ENCODE measurements at regions not wholly inside any gene's neighbourhood (a gene's known extent, or its start where the extent isn't known, plus 50 kb on each side); places are given as distances from the start of the nearest gene placed in this dataset.
A peak's percentile ranks its signal among the peaks of the same experiment; 100 is the strongest.

- no peaks in the 10 kb centered on the region for H3K4me1 ChIP-seq (ENCODE audit: control insufficient read depth, insufficient read depth, low read length)
- H3K27ac ChIP-seq (ENCODE audit: low read depth, low read length), result no peak overlapping the region
- no peak overlapping the region for H3K4me3 ChIP-seq (ENCODE audit: low read depth, low read length)
- H3K36me3 ChIP-seq (ENCODE audit: control insufficient read depth, insufficient read depth, low read length), result no peaks in the 10 kb centered on the region
- no CpG with 5 or more reads among the region's 5 CpGs for WGBS (ENCODE audit: insufficient coverage)
- H3K9me3 ChIP-seq (ENCODE audit: control insufficient read depth, insufficient read depth, low read length), result no peaks in the 10 kb centered on the region
- no peaks in the 10 kb centered on the region for H3K27me3 ChIP-seq (ENCODE audit: control insufficient read depth, insufficient read depth, low read length)
- DNase-seq (ENCODE audit: low read depth in 4 of 6, low spot score in 6 of 6), result peak in 2 of 6 donors; percentile 20 to 69
These were observed 1044.4 kb upstream of the CNTNAP5 start for GRCh38 chr2:122980671-122981070.

DNA sequence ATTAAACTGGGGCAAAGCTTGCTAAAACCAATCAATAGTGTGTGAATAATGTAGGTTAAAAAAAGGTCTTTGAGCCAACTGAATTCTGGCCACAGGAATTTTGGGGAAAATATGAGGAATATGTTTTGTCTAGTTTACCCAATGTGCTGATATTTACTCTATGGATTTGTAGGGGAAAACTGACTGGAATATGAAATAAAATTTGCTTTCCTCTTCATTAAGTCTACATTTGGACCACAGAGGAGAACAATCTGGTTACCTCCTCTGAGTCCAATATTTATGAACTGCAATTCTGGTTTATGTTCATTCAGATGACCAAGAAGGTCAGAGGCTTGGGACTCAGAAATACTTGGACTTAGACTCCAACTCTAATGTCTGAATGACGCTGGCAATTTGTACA lies 1042.2 kb upstream of the CNTNAP5 start:
- Histone ChIP-seq H3K36me3 (ENCODE audit: control insufficient read depth, insufficient read depth, low read length) (no peaks in the 10 kb centered on the region), H3K4me1 (ENCODE audit: control insufficient read depth, insufficient read depth, low read length) (no peaks in the 10 kb centered on the region), H3K9me3 (ENCODE audit: control insufficient read depth, insufficient read depth, low read length) (no peaks in the 10 kb centered on the region), H3K27ac (ENCODE audit: low read depth, low read length) (no peak overlapping the region), H3K4me3 (ENCODE audit: low read depth, low read length) (no peak overlapping the region), H3K27me3 (ENCODE audit: control insufficient read depth, insufficient read depth, low read length) (no peaks in the 10 kb centered on the region)
- DNase-seq (ENCODE audit: low read depth in 4 of 6, low spot score in 6 of 6), result no peak
- no CpG with 5 or more reads among the region's 1 CpG for WGBS (ENCODE audit: insufficient coverage)

DNA sequence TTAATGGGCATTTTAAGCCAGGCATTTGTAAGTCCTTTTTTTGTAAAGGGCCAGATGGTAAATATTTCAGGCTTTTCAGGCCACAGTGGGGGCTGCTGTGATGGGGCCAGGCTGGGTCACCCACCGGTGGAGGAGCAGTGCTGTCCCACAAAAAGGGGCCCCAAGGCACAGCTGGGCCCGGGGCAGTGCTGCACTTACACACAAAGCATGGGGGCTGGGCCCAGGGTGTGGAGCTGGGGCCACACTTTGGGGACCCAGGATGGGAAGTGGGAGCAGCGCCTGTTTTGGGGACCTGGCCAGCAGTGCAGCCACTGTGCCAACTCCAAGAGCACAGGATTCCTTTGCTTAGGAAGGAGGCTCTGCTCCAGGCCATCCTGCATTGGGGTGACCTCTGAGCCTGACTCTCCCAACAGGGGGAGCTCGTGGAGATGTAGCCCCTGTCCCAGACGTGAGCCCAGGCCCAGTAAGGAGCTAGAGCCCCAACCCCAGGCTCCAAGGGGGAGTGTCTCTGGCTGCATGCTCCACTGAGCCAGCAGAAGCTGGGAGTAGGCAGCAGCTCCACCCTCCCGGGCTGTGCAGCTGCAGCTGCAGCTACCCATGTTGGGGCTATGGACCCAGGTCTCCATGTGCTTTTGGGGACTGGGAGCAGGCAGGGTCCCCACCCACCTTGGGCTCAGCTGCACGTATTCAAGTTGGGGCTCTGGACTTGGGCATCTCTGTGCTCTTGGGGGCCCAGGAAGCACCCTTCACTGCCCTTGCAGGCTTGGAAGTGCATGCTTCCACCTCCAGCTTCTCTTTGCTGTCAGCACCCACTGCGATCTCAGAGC lies 1036.5 kb upstream of the CNTNAP5 start:
- Histone ChIP-seq H3K36me3 (ENCODE audit: control insufficient read depth, insufficient read depth, low read length) (no peaks in the 10 kb centered on the region), H3K4me1 (ENCODE audit: control insufficient read depth, insufficient read depth, low read length) (no peaks in the 10 kb centered on the region), H3K9me3 (ENCODE audit: control insufficient read depth, insufficient read depth, low read length) (no peaks in the 10 kb centered on the region), H3K4me3 (ENCODE audit: low read depth, low read length) (no peak overlapping the region), H3K27me3 (ENCODE audit: control insufficient read depth, insufficient read depth, low read length) (no peaks in the 10 kb centered on the region), H3K27ac (ENCODE audit: low read depth, low read length) (no peak overlapping the region)
- no peak for DNase-seq (ENCODE audit: low read depth in 4 of 6, low spot score in 6 of 6)
- WGBS (ENCODE audit: insufficient coverage), result 87% methylated on average over 8 of the region's 8 CpGs

- no peak overlapping the region for H3K4me3 ChIP-seq (ENCODE audit: low read depth, low read length)
These were observed 1031.5 kb upstream of the CNTNAP5 start for GRCh38 chr2:122993592-122993991.

GRCh38 chr2:122999258-122999657 lies 1025.8 kb upstream of the CNTNAP5 start:
- 87% methylated on average over 2 of the region's 3 CpGs for WGBS (ENCODE audit: insufficient coverage)
- H3K27ac ChIP-seq (ENCODE audit: low read depth, low read length), result no peak overlapping the region
- no peaks in the 10 kb centered on the region for H3K9me3 ChIP-seq (ENCODE audit: control insufficient read depth, insufficient read depth, low read length)
- H3K4me3 ChIP-seq (ENCODE audit: low read depth, low read length), result no peak overlapping the region
- no peaks in the 10 kb centered on the region for H3K36me3 ChIP-seq (ENCODE audit: control insufficient read depth, insufficient read depth, low read length)
- no peaks in the 10 kb centered on the region for H3K27me3 ChIP-seq (ENCODE audit: control insufficient read depth, insufficient read depth, low read length)
- DNase-seq (ENCODE audit: low read depth in 4 of 6, low spot score in 6 of 6), result no peak
- H3K4me1 ChIP-seq (ENCODE audit: control insufficient read depth, insufficient read depth, low read length), result no peaks in the 10 kb centered on the region

More at GRCh38 chr2:122993592-122993991, 1031.5 kb upstream of the CNTNAP5 start:
- no peak for DNase-seq (ENCODE audit: low read depth in 4 of 6, low spot score in 6 of 6)
- H3K4me1 ChIP-seq (ENCODE audit: control insufficient read depth, insufficient read depth, low read length), result no peaks in the 10 kb centered on the region
- no peaks in the 10 kb centered on the region for H3K9me3 ChIP-seq (ENCODE audit: control insufficient read depth, insufficient read depth, low read length)
- H3K36me3 ChIP-seq (ENCODE audit: control insufficient read depth, insufficient read depth, low read length), result no peaks in the 10 kb centered on the region
- no peak overlapping the region for H3K27ac ChIP-seq (ENCODE audit: low read depth, low read length)
- no CpG with 5 or more reads among the region's 1 CpG for WGBS (ENCODE audit: insufficient coverage)
- H3K27me3 ChIP-seq (ENCODE audit: control insufficient read depth, insufficient read depth, low read length), result no peaks in the 10 kb centered on the region

GRCh38 chr2:122999821-123000220 lies 1025.3 kb upstream of the CNTNAP5 start:
- Histone ChIP-seq H3K36me3 (ENCODE audit: control insufficient read depth, insufficient read depth, low read length) (no peaks in the 10 kb centered on the region), H3K9me3 (ENCODE audit: control insufficient read depth, insufficient read depth, low read length) (no peaks in the 10 kb centered on the region), H3K27me3 (ENCODE audit: control insufficient read depth, insufficient read depth, low read length) (no peaks in the 10 kb centered on the region), H3K4me3 (ENCODE audit: low read depth, low read length) (no peak overlapping the region), H3K4me1 (ENCODE audit: control insufficient read depth, insufficient read depth, low read length) (no peaks in the 10 kb centered on the region), H3K27ac (ENCODE audit: low read depth, low read length) (no peak overlapping the region)
- DNase-seq (ENCODE audit: low read depth in 4 of 6, low spot score in 6 of 6), result peak in 1 of 6 donors; percentile 15
- WGBS (ENCODE audit: insufficient coverage), result 29% methylated on average over 8 of the region's 9 CpGs

- Histone ChIP-seq H3K4me3 (ENCODE audit: low read depth, low read length) (no peak overlapping the region), H3K4me1 (ENCODE audit: control insufficient read depth, insufficient read depth, low read length) (no peaks in the 10 kb centered on the region), H3K27ac (ENCODE audit: low read depth, low read length) (no peak overlapping the region), H3K9me3 (ENCODE audit: control insufficient read depth, insufficient read depth, low read length) (peaks cover 3% of the 10 kb centered on the region), H3K27me3 (ENCODE audit: control insufficient read depth, insufficient read depth, low read length) (no peaks in the 10 kb centered on the region), H3K36me3 (ENCODE audit: control insufficient read depth, insufficient read depth, low read length) (no peaks in the 10 kb centered on the region)
- WGBS (ENCODE audit: insufficient coverage), result 29% methylated on average over 1 of the region's 3 CpGs
- DNase-seq (ENCODE audit: low read depth in 4 of 6, low spot score in 6 of 6), result no peak
These were observed 1022.3 kb upstream of the CNTNAP5 start for GRCh38 chr2:123002660-123003248.

- Histone ChIP-seq H3K27me3 (ENCODE audit: control insufficient read depth, insufficient read depth, low read length) (no peaks in the 10 kb centered on the region), H3K4me1 (ENCODE audit: control insufficient read depth, insufficient read depth, low read length) (no peaks in the 10 kb centered on the region), H3K36me3 (ENCODE audit: control insufficient read depth, insufficient read depth, low read length) (no peaks in the 10 kb centered on the region), H3K4me3 (ENCODE audit: low read depth, low read length) (no peak overlapping the region), H3K9me3 (ENCODE audit: control insufficient read depth, insufficient read depth, low read length) (no peaks in the 10 kb centered on the region), H3K27ac (ENCODE audit: low read depth, low read length) (no peak overlapping the region)
- no CpG with 5 or more reads among the region's 2 CpGs for WGBS (ENCODE audit: insufficient coverage)
- DNase-seq (ENCODE audit: low read depth in 4 of 6, low spot score in 6 of 6), result no peak
These were observed 1009.9 kb upstream of the CNTNAP5 start for GRCh38 chr2:123015186-123015585.

GRCh38 chr2:123035541-123035940 lies 989.5 kb upstream of the CNTNAP5 start:
- Histone ChIP-seq H3K27ac (ENCODE audit: low read depth, low read length) (no peak overlapping the region), H3K4me1 (ENCODE audit: control insufficient read depth, insufficient read depth, low read length) (no peaks in the 10 kb centered on the region), H3K27me3 (ENCODE audit: control insufficient read depth, insufficient read depth, low read length) (no peaks in the 10 kb centered on the region), H3K4me3 (ENCODE audit: low read depth, low read length) (no peak overlapping the region), H3K36me3 (ENCODE audit: control insufficient read depth, insufficient read depth, low read length) (no peaks in the 10 kb centered on the region), H3K9me3 (ENCODE audit: control insufficient read depth, insufficient read depth, low read length) (no peaks in the 10 kb centered on the region)
- DNase-seq (ENCODE audit: low read depth in 4 of 6, low spot score in 6 of 6), result no peak
- WGBS (ENCODE audit: insufficient coverage), result no CpG with 5 or more reads among the region's 1 CpG

DNA sequence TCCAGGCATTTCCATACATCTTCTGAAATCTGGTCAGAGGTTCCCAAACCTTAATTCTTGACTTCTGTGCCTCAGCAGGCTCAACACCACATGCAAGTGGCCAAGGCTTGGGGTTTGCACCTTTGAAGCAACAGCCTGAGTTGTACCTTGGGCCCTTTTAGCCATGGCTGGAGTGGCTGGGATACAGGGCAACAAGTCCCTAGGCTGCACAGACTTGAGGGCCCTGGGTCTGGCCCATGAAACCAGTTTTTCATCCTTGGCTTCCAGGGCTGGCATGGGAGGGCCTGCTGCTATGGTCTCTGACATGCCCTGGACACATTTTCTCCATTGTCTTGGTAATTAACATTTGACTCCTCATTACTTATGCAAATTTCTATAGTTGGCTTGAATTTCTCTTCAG lies 988.8 kb upstream of the CNTNAP5 start:
- Histone ChIP-seq H3K36me3 (ENCODE audit: control insufficient read depth, insufficient read depth, low read length) (no peaks in the 10 kb centered on the region), H3K4me3 (ENCODE audit: low read depth, low read length) (no peak overlapping the region)

More for the DNA sequence above, 988.8 kb upstream of the CNTNAP5 start:
- Histone ChIP-seq H3K27ac (ENCODE audit: low read depth, low read length) (no peak overlapping the region), H3K27me3 (ENCODE audit: control insufficient read depth, insufficient read depth, low read length) (no peaks in the 10 kb centered on the region), H3K9me3 (ENCODE audit: control insufficient read depth, insufficient read depth, low read length) (no peaks in the 10 kb centered on the region), H3K4me1 (ENCODE audit: control insufficient read depth, insufficient read depth, low read length) (no peaks in the 10 kb centered on the region)
- no peak for DNase-seq (ENCODE audit: low read depth in 4 of 6, low spot score in 6 of 6)

All from spinal cord (tissue), 9 donors.